Posterior cingulate gyrus (tissue), 11 donors: ENCODE measurements at regions not wholly inside any gene's neighbourhood (a gene's known extent, or its start where the extent isn't known, plus 50 kb on each side); places are given as distances from the start of the nearest gene placed in this dataset.

Experiments used
- DNase-seq, 10 donors: peaks; one replicate each; pipeline versions ENCODE4 v3.0.0 to v3.0.0-alpha.2; 2020 to 2021; ENCODE audit warnings: mixed read lengths in 3 of 10
- intact Hi-C: fragments of 100-400 bp; cut with DNase I; formaldehyde crosslinking; loops from one replicate; pipeline ENCODE4 v1.15.1; 2023

GRCh38 chr2:222796413-222797103 is 64.3 kb upstream of the ACSL3 start:
- DNase-seq = peak in 4 of 10 donors; percentile 17 to 84 (median 33)
- intact Hi-C loops = loop anchor here (10.0 kb wide), 1 partner anchor 108 kb away; no protein-coding TSS in a partner anchor

DNA sequence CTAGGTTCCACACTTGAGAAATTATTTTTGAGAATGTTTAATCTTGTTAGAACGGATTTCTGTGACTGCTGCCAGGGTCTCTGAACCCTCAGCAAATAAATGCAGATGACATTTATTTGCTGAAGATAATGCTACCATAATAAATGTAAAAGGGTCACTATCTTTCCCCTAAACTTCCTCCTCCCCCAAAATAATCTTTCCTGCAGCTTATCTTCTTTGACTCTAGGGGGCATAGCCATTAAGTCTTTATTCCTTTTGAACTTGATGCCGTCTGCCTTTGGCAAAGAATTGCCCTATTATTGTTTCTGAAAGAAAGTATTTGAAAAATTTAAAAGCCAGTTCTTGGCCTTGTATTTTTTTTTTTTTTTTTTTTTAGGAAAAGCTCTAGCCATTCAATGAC is 63.6 kb upstream of the ACSL3 start:
- DNase-seq = no peak
- intact Hi-C loops = loop anchor here (10.0 kb wide), 1 partner anchor 108 kb away; no protein-coding TSS in a partner anchor

GRCh38 chr2:222797871-222798270 is 63.0 kb upstream of the ACSL3 start:
- intact Hi-C loops = loop anchor here (10.0 kb wide), 1 partner anchor 107 kb away; no protein-coding TSS in a partner anchor

DNA sequence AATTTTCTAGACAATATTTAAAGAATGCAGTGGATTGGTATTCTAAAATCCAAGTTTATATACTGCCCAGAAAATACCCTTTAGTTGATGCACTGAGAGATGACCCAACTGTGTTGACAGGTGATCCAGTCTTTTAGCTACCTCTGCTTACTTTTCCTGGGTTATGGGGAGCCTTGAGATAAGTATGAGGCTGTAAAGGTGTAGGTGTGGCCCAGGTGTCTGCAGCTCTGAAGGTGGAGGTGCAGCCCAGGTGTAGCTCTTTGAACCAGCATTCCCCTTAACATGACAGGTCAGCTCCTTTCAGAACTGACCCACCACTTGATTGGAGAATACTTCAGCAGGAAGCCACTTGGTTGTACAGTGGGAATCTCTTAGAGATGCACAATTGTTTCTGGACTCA is 62.3 kb upstream of the ACSL3 start:
- no peak for DNase-seq
- intact Hi-C loops = loop anchor here (10.0 kb wide), 1 partner anchor 106 kb away; no protein-coding TSS in a partner anchor

More at GRCh38 chr2:222797871-222798270, 63.0 kb upstream of the ACSL3 start:
- no peak for DNase-seq

DNA sequence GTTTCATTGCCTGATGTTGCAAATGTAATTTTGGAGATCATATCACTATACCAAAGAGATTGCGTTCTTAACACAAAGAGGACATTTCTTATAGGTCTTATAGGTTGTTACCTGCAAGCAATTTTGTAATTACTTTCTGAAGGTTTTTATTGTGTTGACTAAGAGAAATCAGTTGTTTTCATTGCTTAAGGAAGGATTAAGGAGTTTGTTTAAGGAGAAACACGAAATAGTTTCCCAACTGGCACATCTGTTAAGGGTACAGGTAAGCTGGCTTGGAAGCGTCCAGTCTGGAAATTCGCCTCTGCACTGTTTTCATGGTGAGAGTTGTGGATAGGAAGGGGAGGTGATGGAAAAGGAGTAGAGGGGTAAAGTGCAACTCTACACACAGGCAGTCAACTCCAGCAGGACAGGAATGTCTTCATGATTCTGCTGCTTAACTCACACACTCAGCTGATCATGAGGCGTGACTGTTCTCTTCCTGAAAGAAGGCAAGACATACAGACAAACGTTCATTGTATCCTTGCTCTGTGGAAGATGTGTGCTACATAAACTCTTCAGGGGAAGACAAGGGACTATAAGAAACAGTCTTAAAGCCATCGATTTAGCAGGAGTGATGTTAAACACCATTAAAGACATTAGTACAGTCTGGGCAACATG is 61.4 kb upstream of the ACSL3 start:
- intact Hi-C loops = loop anchor here (10.0 kb wide), 1 partner anchor 105 kb away; no protein-coding TSS in a partner anchor

DNA sequence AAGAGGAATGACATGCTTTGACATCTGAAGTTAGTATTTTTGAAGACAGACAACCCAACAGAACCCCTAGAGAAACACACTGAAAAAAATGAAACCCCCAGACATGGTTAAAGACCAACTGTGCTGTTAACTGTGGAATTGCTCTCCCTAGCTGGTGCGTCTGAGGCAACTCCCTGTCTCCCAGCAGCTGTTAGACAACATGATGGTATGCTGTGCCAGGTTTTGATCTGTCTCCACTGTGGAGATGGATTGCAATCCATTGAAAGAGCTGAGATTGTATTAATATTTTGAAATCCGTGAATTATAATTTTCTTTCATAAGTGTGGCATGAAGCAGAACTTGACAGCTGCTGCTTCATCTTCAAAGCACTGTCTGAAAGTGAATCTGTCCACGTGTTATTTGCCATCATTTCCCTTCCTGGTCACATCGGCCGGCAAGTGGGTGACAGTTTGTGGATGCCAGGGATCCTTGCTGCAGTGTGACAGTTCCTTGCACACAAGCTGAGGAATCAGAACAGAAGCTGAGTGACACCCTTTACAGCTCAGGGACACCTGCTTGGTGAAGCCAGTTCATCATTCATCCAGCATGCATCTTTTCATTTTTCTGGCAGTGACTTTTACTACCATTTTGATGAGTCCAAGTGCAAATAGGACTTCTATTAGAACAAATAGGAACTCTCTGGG is 58.2 kb upstream of the ACSL3 start:
- intact Hi-C loops = loop anchor here (10.0 kb wide), 1 partner anchor 98 kb away; no protein-coding TSS in a partner anchor
- DNase-seq = no peak

More for the DNA sequence above, 61.4 kb upstream of the ACSL3 start:
- DNase-seq = no peak

- intact Hi-C loops = loop anchor here (10.0 kb wide), 1 partner anchor 100 kb away; no protein-coding TSS in a partner anchor
- no peak for DNase-seq
Observed at GRCh38 chr2:222804351-222804750, 56.5 kb upstream of the ACSL3 start.

DNA sequence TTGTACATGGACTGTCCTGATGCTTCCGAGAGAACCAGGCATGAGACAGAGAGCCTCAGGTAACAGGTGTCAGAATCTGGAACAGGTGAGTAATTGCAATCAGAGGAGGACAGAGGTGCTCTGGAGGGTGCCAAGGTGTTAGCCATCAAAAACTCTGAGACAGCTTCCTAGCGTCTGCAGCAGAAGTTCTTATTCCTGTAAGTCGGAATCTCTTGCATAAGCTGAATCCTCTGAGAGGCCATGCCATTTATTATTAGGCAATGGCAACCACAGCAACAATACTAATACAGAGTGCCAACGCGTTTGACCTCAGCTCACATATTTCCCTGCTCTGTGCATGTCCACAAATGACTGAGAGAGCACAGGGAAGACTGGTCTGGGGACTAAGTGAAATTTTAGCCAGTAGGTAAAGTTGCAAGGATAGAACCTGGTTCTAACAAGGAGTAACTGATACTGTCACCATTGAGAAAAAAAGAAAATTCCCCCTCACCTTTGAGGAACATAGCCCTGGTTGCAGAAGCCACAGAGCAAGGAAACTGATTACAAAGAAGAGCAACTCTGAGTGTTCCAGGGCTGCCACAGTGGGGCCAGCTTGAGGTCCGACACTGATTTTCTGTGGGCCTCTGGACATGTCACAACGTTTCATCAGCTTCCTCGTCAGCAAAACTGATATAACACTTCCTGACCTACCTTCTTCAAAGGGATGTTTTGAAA is 55.1 kb upstream of the ACSL3 start:
- intact Hi-C loops = loop anchor here (10.0 kb wide), 1 partner anchor 101 kb away; no protein-coding TSS in a partner anchor
- no peak for DNase-seq

- intact Hi-C loops = loop anchor here (10.0 kb wide), 1 partner anchor 102 kb away; no protein-coding TSS in a partner anchor
Observed at GRCh38 chr2:222806526-222807137, 54.2 kb upstream of the ACSL3 start.

GRCh38 chr2:222807431-222807830 is 53.4 kb upstream of the ACSL3 start:
- intact Hi-C loops = loop anchor here (10.0 kb wide), 1 partner anchor 103 kb away; no protein-coding TSS in a partner anchor

More at GRCh38 chr2:222806526-222807137, 54.2 kb upstream of the ACSL3 start:
- DNase-seq = no peak

GRCh38 chr2:222809582-222809981 is 51.3 kb upstream of the ACSL3 start:
- intact Hi-C loops = loop anchor here (10.0 kb wide), 1 partner anchor 105 kb away; no protein-coding TSS in a partner anchor
- DNase-seq = no peak

More at GRCh38 chr2:222807431-222807830, 53.4 kb upstream of the ACSL3 start:
- DNase-seq = no peak

DNA sequence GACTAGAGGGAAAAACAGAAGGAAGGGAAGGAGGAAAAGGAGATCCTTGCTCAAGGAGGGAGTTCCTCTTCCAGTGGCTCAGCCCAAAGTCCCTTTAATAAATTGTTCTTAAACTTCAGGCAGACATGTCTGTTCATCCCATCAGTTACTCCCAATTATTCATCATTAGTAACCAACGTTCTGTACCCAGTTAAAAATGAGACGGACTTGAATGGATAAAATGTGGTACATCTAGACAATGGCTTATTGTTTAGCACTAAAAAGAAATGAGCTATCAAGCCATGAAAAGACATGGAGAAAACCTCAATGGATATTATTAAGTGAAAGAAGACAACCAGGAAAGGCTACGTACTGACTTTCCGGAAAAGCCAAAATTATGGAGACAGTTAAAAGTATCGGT is 50.8 kb upstream of the ACSL3 start:
- DNase-seq = no peak
- intact Hi-C loops = no loop called here
